GM19023 (cell line): ENCODE measurements at regions not wholly inside any gene's neighbourhood (a gene's known extent, or its start where the extent isn't known, plus 50 kb on each side); places are given as distances from the start of the nearest gene placed in this dataset.
"Not testable (repeated sequence)": the region's sequence is repeated elsewhere in the genome, so short reads cannot be mapped to it uniquely, and the experiment has no call there.

Experiments used
- ATAC-seq: cut with Tn5 transposase; IDR thresholded peaks from one replicate; pipeline ENCODE4 v1.9.1; 2021; ENCODE audit warnings: mild to moderate bottlenecking, moderate library complexity; ENCODE audit not compliant: unreplicated experiment

DNA sequence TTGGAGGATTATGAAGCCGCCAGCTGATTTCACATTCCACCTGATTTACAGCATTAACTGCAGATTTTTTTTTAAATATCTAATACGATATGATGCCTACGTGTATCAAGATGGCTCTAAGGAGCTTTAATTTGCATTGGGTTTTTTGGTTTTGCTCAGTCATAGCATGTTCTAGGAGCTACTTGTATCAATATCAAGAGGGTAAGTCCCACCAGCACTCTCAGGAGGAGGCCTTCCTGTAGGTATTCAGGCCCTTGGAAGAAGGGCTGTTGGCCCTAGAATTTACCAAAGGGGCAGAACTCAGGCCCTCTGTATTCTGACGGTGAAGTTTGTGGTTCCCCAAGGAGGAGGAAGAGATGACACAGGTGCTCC is 97.2 kb upstream of the IPO5 start:
- ATAC-seq = no peak

DNA sequence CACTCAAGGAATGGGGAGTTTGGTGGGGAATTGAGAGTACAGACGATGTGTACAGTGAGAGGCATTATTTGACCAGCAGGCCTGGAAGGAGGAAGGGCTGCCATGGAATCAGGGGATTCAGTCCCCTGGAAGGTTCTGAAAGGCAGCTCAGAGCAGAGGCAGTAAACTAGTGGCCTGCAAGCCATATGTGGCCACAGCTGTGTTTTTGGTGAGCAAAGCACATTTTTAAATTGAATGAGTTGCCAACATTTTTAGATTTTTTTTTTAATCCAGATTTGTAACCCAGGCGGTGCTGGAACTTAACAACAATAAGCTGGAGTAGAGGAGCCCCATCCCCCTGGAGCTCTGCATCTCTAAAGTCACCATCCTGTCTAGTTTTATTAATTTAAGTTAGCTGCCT is 95.3 kb upstream of the IPO5 start:
- no peak for ATAC-seq

DNA sequence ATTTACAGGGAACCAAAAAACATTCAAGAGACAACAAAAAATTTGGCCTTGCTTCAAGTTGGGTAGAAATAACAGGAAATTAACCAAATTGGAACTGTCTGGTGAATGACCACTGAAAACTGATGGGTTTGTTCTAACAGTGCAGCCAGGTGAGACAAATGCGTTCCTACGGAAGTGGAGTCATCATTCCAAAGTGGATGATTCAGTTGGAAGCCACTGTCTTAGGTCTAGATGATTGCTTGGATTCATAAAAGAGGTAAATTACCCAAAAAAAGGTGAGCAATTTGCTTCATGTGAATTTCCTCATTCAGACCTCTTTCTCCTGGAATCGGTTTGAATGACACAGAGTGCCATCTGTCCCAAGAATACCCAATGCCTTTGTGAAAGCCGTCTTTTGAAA is 87.1 kb upstream of the IPO5 start:
- ATAC-seq = no peak

DNA sequence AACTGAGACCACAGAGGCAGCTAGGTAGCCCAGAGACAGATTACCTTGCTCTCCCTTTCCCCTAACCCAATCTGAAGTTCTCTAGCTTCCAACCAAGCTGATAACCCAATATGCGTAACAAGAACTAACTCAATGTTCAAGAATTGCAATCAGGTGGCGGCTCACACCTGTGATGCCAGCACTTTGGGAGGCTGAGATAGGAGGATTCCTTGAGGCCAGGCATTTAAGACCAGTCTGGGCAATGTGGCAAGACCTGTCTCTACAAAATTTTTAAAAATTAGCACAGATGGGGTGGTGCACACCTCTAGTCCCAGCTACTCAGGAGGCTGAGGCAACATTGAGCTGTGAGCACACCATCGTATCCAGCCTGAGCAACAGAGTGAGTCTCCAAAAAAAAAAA is 86.7 kb upstream of the IPO5 start:
- no peak for ATAC-seq

DNA sequence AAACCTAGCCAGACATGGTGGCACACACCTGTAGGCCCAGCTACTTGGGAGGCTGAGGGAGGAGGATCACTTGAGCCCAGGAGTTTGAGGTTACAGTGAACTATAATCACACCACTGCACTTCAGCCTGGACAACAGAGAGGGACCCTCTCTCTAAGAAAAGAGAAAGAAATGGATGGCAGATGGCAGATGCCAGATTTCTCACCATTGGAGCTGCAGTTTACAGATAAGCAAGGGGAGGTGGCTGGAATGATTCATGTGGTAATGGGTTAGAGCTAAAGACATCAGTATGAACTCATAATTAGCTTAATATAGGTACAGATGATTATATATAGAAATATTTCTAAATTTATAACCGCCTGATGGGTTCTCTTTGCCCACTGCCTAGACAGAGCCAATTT is 80.1 kb upstream of the IPO5 start:
- no peak for ATAC-seq

DNA sequence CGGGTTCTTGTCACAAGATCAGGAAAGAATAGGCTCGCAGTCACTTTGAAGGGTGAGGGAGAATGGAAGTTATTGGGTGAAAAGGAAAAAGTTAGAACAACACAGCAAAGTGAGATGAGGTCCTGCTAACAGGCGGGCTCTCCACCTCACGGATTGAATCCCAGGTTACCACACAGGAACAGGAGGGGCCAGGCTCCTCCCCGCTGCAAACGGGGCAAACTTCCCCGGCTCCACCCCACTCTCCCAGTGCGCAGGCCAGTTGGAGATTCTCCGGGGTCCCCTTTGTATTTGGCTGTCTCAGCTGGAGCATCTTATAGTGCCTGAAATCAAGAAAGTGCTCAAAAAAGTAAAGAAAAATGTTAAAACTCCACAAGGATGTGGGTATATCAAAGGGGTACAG is 78.3 kb upstream of the IPO5 start:
- no peak for ATAC-seq

DNA sequence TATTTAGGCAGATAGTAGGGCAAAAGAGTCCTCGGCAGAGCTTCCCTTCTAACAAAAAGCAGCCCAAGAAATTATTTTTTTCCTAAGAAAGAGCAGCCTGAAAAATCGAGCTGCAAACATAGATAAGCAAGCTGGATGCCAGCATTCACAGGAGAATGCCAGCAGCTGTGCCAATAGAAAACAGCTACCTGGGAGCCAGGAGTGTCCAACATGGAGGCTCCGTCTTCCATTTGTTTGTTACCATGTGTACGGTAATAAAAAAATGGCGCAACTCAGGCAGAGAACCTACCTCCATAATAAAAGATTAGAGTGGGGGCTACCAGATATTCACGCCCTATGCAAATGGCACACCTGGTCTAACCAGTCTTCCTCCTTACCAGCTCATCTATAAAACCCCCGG is 77.6 kb upstream of the IPO5 start:
- ATAC-seq = no peak

DNA sequence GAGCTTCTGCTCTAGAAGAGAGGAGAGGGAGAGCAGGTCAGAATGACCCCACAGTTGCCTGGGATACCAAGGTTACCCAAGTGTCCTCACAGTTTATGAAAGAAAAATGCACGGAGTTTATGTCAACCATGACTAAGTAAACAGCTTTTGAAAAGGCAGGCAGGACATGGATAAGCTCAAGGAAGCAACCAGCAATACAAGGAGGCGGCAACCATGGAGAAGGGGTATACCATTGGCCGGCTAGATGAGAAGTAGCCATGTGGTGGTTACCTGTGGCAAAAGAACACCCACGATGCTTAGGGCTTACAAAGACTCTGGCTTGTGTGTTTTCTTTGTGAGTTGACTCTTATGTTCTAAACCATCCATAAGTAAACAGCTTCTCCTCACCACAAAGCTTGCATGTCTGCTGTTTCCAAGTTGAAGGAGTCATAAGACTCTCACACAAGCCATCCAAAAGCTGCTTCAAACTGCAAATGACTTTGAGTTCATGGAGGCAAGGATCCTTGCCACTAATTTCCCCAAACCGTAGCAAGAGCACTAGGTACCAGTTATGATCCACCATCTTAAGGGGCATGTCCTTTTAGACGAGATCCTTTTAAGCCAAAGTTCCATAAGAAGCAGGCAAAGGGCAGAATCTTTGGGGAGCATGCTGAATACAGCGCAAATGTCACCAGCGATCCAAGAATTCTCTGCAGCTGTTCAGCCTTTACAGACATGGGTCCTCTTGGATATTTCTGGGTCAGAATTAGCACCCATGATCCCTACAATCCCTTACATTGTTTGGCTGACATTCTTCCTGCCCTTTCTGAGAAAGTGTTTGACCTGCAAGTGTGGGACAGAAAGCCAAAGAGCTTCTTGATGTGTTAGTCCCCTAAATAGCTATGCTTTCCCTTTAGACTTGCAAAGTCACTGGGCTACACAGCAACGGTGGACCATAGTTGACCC is 74.8 kb upstream of the IPO5 start:
- no peak for ATAC-seq

DNA sequence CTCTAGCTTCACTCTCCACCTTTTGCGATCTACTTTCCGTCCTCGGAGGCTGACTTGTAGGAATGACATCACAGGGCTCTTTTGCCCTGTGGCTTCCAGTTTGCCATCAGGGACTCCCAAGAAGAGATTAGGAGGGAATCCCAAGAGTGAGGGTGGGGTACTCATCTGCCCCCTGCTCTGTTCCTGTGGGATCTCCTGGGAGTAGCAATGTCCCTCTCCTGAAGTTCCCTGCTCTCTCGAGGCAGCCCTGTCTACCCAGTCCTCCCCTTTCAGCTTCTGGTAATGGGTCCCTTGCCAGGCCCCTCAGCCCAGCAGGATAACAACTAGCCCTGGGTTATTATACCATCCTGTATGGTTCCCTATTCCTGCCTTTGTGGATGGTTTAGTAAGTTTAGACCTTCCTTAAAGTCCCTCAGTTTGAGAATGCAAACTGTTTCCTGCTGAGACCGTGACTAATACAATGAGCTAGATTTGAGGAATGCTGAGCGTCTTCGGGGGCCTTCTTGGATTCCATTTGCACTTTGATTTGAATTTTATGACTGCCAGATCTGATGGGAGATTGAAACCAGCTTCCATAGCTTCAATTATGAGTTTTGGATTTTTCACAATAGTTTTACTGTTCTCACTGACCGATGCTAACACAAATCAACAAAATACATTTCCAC is 73.7 kb upstream of the IPO5 start:
- ATAC-seq = no peak

DNA sequence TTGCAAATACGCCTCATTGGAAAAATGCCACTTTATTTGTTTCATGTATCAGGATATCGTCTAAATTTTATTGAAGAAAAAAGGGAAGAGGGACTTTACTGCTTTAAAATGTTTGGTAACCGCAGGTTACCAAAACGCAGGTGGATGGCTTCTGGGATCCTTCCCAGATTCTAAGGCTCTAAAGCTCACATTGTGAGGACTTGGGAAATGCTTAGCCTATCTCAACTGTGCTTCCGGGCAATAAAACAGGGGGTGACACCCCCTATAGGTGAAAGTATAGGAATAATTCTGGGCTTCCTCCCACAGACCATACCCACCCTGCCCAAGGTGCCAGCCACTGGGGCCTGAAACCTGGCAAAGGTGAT is 73.2 kb upstream of the IPO5 start:
- ATAC-seq = no peak

DNA sequence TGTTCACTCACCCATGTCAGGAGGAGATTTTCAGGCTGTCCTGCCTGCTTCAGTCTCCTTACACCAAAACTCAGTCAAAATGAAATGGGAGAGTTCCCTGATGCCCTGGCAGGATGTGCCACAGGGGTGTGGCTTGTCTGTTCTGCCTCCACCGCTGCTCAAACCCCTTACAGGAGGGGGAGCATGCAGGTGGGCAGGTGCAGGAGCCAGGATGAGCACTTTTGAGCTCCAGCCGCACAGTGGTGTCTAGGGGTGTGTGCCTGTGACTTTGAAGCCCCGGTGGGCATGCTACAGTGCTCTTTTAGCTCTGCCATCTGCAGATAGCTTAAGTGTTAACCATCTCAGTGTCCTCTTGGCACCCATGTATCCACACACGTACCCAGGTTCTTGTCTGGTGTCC is 71.9 kb upstream of the IPO5 start:
- ATAC-seq = no peak

DNA sequence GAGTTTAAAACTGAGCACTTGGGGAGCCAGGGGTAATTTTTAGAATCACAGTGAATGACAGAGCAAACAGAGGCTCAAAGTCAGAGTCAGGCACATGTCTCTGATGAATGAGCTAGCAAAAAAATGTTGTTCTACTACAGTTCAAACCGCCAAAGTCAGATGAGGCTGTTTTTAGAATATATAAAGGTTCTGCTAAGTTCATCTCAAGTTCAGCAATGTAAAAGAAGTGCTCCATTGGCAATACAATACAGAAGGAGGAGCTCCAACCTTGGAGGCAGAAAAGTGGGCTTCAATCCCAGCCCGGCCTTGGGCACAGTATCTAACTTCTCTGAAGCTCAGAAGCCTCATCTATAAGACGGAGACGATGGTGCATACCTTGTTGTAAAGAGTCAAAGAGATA is 70.1 kb upstream of the IPO5 start:
- ATAC-seq = no peak

DNA sequence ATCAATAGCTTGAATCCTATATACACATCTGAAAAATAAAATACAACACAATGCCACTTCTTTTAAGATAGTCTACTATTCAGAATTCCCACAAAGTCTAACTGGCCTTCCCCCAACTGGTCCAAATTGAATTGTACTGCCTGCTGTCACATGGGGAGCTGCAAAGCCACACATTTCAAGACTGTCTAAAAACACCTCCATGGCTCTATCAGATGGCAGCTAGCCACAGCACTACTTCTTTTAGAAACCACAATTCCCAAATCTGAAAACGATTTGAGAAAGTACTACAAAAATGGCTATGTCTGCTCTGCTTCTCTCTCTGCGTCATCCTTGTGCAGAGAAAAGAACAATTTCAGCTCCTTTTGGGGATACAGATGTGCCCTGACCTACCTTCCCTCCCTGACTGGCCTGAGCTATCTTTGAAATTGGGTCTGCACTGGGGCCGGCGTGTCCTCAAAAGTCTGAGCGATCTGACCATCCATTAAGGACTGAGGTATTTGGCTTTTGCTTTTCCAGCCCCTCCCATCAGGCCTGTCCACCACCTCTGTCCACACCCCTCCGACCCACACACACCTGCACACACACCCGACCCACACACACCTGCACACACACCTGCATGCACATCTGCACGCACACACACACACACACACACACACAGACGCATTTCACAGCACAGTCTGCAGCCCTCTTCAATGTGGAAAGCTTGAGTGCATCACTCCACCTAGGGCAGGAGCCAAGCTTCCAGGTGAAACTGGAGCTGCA is 68.6 kb upstream of the IPO5 start:
- no peak for ATAC-seq

DNA sequence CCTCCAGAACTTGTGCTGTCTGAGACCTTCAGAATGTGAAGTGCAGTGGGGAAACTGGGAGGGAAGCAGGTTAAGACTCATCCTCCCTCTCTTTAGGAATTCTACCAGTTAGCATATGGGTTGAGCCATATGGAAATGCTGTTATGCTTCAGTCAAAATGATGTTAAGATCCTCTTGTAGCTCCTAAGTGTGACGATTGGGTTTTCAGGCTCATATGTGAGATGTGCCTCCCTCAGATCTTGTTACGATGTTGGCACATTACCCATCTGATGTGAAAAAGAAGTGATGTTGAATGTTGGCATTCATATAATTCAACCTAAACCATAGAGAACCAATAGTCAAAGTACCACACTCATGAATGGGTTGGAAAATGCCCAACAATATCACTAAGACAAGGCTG is 67.8 kb upstream of the IPO5 start:
- ATAC-seq = no peak

DNA sequence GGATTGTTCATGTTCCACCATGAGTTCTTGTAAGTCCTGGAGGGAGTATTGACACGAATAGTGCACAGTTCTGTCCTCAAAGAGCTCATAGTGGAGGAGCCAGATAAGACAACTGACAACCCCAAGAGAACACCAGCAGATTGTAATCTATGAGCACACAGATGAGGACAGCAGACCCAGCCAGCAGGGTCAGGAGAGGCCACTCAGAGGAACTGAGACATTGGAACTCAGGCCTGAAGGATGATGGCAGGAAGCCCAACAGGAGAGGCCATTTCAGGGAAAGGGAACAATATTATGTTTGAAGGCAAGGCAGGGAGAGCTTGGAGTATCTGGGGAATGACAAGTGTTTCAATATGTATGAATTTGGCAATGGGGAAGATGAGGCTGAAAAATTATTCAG is 63.7 kb upstream of the IPO5 start:
- no peak for ATAC-seq

DNA sequence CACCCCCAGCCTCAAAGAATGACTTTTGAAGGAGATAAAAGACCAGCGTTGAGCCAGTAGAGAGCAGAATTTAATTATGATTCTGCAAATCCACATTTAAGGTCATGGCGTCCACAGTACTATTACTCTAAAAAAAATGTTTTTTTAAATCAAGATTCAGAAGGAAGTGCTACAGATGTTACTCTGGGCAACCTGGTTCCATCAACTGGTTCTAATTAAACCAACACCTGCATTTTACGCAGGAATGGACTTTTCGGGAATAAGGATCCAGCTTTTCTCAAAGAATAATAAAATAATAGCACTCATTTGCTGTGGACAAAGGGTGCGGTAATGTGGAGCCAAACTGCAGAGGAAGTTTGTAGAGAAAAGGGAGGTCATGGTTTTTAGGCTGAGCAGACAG is 62.9 kb upstream of the IPO5 start:
- ATAC-seq = no peak

DNA sequence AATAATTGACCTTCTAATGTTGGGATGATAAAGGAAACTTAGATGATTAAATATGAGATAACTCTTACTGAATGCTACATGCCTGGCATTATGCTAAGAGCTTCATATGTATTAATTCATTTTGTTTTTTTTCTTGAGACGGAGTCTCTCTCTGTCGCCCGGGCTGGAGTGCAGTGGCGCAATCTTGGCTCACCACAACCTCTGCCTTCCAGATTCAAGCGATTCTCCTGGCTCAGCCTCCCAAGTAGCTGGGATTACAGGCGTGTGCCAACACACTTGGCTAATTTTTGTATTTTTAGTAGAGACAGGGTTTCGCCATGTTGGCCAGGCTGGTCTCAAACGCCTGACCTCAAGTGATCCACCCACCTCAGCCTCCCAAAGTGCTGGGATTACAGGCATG is 61.5 kb upstream of the IPO5 start:
- not testable (repeated sequence) for ATAC-seq

DNA sequence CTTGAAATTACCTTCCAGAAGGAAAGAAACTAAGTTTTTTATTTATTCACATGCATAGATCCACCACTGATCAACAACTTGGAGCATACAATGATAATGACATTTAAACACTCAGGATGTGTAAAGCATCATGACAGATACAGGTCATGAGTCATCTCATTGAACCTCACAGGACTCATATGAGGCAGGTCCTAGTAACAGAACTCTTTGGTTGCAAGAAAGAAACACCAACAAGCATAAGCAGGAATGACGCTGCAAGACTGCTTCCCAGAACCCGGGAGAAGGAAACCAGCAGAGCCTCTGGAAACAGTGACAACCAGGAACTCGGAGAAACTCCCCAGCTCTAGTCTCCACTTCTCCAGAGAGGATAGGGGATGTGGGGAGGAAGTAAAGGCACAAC is 60.8 kb upstream of the IPO5 start:
- ATAC-seq = no peak

DNA sequence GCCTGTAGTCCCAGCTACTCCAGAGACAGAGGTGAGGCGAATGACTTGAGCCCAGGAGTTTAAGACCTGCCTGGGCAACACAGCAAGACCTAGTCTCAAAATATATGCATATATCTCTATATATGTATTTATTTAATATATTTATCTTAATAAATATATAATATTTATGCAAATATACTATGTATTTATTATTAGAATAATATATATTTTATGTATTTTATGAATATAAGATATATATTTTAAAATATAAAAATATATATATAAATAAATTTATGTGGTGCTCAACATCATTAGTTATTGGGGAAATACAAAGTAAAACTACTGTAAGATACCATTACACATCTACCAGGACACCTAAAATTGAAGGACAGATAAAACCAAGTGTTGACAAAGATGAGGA is 58.1 kb upstream of the IPO5 start:
- no peak for ATAC-seq

DNA sequence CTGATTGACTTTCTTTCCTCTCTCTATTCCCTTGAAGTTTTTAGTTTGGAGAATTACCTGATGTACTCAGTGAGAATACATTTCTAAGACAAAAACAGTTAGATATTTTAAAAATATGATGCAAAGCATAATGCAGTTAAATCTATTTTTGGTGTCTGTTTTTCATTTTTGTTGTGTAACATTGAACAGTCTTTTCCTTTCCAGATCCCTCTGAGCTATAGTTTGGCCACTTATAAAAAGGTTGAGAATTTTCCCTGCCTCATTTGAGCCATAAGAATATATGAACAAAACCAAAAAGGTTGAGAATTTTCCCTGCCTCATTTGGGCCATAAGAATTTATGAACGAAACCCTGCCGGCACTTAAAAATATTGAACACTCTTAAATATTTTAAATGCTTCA is 57.0 kb upstream of the IPO5 start:
- no peak for ATAC-seq

DNA sequence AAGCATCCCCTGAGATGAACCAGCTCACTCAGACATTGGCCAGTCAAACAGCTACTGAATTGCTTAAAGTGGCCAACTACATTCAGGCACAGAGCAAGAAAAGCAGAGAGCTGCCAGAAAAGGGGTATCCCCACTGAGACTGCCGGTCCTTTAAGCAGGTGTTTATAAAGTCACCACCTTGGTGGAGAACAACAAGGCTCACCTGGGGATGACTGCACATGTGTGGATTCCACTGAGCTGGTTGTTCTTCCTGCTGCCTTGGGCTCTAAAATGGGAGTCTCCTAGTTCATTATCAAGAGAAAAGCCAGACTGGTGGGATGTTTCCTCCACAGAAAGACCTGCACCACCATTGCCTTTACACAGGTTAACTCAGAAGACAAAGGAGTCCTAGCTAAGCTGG is 51.8 kb upstream of the IPO5 start:
- no peak for ATAC-seq
